T-cell (primary cell): ENCODE measurements at regions not wholly inside any gene's neighbourhood (a gene's known extent, or its start where the extent isn't known, plus 50 kb on each side); places are given as distances from the start of the nearest gene placed in this dataset.
"Not testable (repeated sequence)": the region's sequence is repeated elsewhere in the genome, so short reads cannot be mapped to it uniquely, and the experiment has no call there.

Experiments used
- ATAC-seq, 4 experiments: fragments of 200-7000 bp in 3 of 4; fragments of 150-1000 bp in 1 of 4; cut with Tn5 transposase; replicated peaks in 1 of 4; 1 replicate in 3 of 4; 2 replicates in 1 of 4; pipeline ENCODE4 v1.10.0; 2021; ENCODE audit warnings: moderate library complexity in 3 of 4, mild to moderate bottlenecking in 2 of 4, moderate number of reproducible peaks in 1 of 4
- CTCF ChIA-PET, 2 donors: fragments of 300-600 bp; sonication (Branson Sonifier 250); formaldehyde crosslinking; loops; one replicate each; lab custom pipeline; 2022; ENCODE audit warnings: antibody characterized with exemption in 2 of 2; lab: Charles Lee
- POLR2A ChIA-PET, 2 donors: fragments of 300-600 bp; sonication (Branson Sonifier 250); formaldehyde crosslinking; loops; one replicate each; lab custom pipeline; 2022; ENCODE audit warnings: antibody characterized with exemption in 2 of 2; lab: Charles Lee
- DNase-seq, 35 experiments: peaks; one replicate each; pipeline versions ENCODE4 v3.0.0 to v3.0.0-alpha.2; 2013 to 2023
- H3K27ac ChIP-seq: one replicate; pipeline ENCODE4 v1.5.1; 2013; ENCODE audit warnings: low read length
- H3K27me3 ChIP-seq, 2 experiments: replicated peaks in 1 of 2; 1 replicate in 1 of 2; 2 replicates in 1 of 2; pipeline versions ENCODE4 v1.6.1 to v1.7.0; 2013; ENCODE audit warnings: low read length in 1 of 2, mixed read lengths in 1 of 2; ENCODE audit not compliant: control insufficient read depth in 2 of 2, insufficient read depth in 2 of 2; ENCODE audit errors: extremely low read depth in 1 of 2
- H3K36me3 ChIP-seq, 2 donors: 1 replicate in 1 of 2; 2 replicates in 1 of 2; pipeline versions ENCODE4 v1.6.1 to v1.7.0; 2013; ENCODE audit warnings: low read length in 1 of 2; ENCODE audit not compliant: control insufficient read depth in 2 of 2, insufficient read depth in 1 of 2; ENCODE audit errors: extremely low read depth in 1 of 2
- H3K4me1 ChIP-seq, 2 experiments: 1 replicate in 1 of 2; 2 replicates in 1 of 2; pipeline versions ENCODE4 v1.6.1 to v1.7.0; 2013; ENCODE audit warnings: low read length in 2 of 2, mixed read lengths in 1 of 2; ENCODE audit not compliant: insufficient read depth in 2 of 2, control insufficient read depth in 1 of 2; ENCODE audit errors: extremely low read depth in 1 of 2
- H3K4me3 ChIP-seq, 2 donors: 1 replicate in 1 of 2; 2 replicates in 1 of 2; pipeline versions ENCODE4 v1.5.1 to v1.7.0; 2013; ENCODE audit warnings: mild to moderate bottlenecking in 2 of 2, low read length in 1 of 2, moderate library complexity in 1 of 2; ENCODE audit not compliant: control insufficient read depth in 1 of 2; ENCODE audit errors: extremely low read depth in 1 of 2
- H3K9me3 ChIP-seq: 2 replicates; pipeline ENCODE4 v1.7.0; 2013
- H3K27ac Mint-ChIP-seq, 2 donors: one replicate each; pipeline ENCODE4 v1.8.0; 2020 to 2021; ENCODE audit warnings: mild to moderate bottlenecking in 2 of 2, mixed read lengths in 2 of 2
- H3K27me3 Mint-ChIP-seq, 2 donors: one replicate each; pipeline ENCODE4 v1.8.0; 2021 to 2022; ENCODE audit warnings: mixed read lengths in 2 of 2
- H3K36me3 Mint-ChIP-seq: one replicate; pipeline ENCODE4 v1.8.0; 2021; ENCODE audit warnings: mixed read lengths
- H3K4me1 Mint-ChIP-seq, 3 donors: one replicate each; pipeline ENCODE4 v1.8.0; 2020 to 2022; ENCODE audit warnings: mixed read lengths in 3 of 3, mild to moderate bottlenecking in 1 of 3
- H3K4me3 Mint-ChIP-seq, 3 donors: one replicate each; pipeline ENCODE4 v1.8.0; 2020 to 2022; ENCODE audit warnings: mild to moderate bottlenecking in 3 of 3, mixed read lengths in 3 of 3, moderate library complexity in 3 of 3
- H3K9me3 Mint-ChIP-seq, 3 donors: one replicate each; pipeline ENCODE4 v1.8.0; 2020 to 2022; ENCODE audit warnings: mixed read lengths in 3 of 3
- WGBS: methylation state at CpG from one replicate; pipeline ENCODE4 v1.1.5; 2013; ENCODE audit warnings: missing lambda C conversion rate; ENCODE audit not compliant: insufficient coverage; 5-methylcytosine and 5-hydroxymethylcytosine counted together

DNA sequence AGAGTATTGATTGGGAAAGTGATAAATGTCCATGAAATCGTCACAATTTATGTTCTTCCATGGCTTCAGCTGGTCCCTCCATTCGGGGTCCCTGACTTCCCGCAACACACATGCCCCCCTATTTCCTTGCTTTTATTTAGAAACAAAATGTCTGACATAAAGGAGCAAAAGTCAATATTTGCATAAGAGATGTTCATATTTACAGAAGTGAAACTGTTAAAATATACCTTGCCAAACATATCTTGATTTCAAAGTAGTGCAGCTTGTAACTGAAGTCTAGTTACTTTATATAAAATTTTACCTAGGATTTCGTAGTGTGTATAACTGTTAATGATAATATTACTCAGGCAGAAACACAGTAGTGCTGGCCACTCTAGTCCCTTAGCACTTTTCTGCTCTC lies 548.9 kb upstream of the ADGRB3 start:
- Histone ChIP-seq H3K36me3 (no peaks in the 10 kb centered on the region), H3K4me3 (no peak overlapping the region), H3K27me3 (no peaks in the 10 kb centered on the region), H3K4me1 (no peaks in the 10 kb centered on the region), H3K9me3 (peaks cover 2% of the 10 kb centered on the region), H3K27ac (no peak overlapping the region)
- no peaks in the 10 kb centered on the region for H3K27me3 Mint-ChIP-seq
- no peak overlapping the region for H3K4me3 Mint-ChIP-seq
- H3K36me3 Mint-ChIP-seq: no peaks in the 10 kb centered on the region
- no peak for ATAC-seq
- ChIA-PET POLR2A (no interaction called here), CTCF (no interaction called here)
- WGBS: no CpG with 5 or more reads among the region's 4 CpGs
- peaks cover 0 to 1% (median 0%) of the 10 kb centered on the region in 3 donors for H3K4me1 Mint-ChIP-seq
- peaks cover 5 to 11% (median 11%) of the 10 kb centered on the region in 3 donors for H3K9me3 Mint-ChIP-seq
- no peak for DNase-seq
- H3K27ac Mint-ChIP-seq: no peak overlapping the region

DNA sequence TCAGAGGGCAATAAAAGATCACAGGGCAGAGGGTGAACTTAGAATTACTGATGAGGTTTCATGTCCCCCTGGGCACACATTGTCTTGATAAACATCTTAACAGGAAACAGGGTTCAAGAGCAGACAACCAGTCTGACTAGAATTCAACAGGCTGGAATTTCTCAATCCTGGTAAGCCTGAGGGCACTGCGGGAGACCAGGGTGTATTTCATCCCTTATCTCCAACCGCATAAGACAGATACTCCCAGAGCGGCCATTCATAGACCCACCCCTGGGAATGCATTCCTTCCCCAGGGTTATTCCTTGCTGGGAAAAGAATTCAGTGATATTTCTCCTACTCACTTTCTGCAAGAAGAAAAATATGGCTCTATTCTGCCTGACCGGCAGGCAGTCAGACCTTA lies 549.5 kb upstream of the ADGRB3 start:
- H3K9me3 ChIP-seq, H3K4me1 Mint-ChIP-seq, DNase-seq, H3K4me3 Mint-ChIP-seq, H3K27ac ChIP-seq, POLR2A ChIA-PET, H3K4me1 ChIP-seq, H3K27me3 ChIP-seq, H3K36me3 Mint-ChIP-seq, CTCF ChIA-PET, H3K36me3 ChIP-seq, H3K27me3 Mint-ChIP-seq, H3K27ac Mint-ChIP-seq, ATAC-seq, H3K4me3 ChIP-seq: not testable (repeated sequence)
- peaks cover 5 to 11% (median 11%) of the 10 kb centered on the region in 3 donors for H3K9me3 Mint-ChIP-seq
- 93% methylated on average over 4 of the region's 4 CpGs for WGBS

DNA sequence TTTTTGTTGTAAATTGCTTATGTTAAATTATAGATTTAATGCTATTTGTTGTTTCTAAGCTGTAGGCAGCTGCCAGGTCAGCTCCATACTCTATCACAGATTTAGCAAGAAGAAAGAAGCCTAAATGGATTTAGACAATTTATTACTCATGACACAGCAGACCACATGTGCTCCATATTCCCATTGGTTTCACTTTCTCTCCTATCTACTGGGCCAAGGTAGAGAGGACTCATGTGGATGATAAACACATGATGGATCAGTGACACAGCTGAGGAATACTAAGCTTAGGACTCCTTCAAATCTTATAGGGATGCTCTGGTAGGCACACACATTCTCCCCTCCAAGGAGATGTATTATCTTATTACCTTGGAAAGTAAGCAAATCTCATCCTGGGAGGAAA lies 553.0 kb upstream of the ADGRB3 start:
- no peak overlapping the region for H3K27ac ChIP-seq
- ChIA-PET CTCF (no interaction called here), POLR2A (no interaction called here)
- no peaks in the 10 kb centered on the region for H3K4me1 ChIP-seq
- no peak overlapping the region for H3K4me3 ChIP-seq
- peaks cover 2% of the 10 kb centered on the region for H3K9me3 ChIP-seq
- no peak for DNase-seq
- H3K36me3 ChIP-seq: no peaks in the 10 kb centered on the region
- peaks cover 0 to 23% (median 7%) of the 10 kb centered on the region in 3 donors for H3K9me3 Mint-ChIP-seq
- H3K36me3 Mint-ChIP-seq: no peaks in the 10 kb centered on the region
- ATAC-seq: no peak
- H3K4me1 Mint-ChIP-seq: no peaks in the 10 kb centered on the region
- no peak overlapping the region for H3K4me3 Mint-ChIP-seq
- no peaks in the 10 kb centered on the region for H3K27me3 ChIP-seq
- H3K27ac Mint-ChIP-seq: no peak overlapping the region
- no peaks in the 10 kb centered on the region for H3K27me3 Mint-ChIP-seq

DNA sequence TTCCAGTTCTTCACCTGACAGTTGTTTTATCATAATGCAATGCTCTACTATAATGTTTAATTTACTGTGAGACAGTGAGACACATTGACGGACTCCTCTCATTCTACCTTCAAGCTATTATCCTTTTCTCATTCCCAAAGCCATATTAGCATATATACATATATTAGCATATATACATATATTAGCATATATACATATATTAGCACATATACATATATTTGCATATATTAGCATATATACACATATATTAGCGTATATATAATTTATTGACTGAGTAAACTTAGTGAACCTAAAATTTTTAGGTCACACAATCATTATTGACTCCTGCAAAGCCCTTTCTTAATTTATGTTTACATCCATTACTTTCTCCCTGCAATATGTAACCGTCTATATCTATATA lies 555.0 kb upstream of the ADGRB3 start:
- POLR2A ChIA-PET: no interaction called here
- no peak overlapping the region for H3K4me3 Mint-ChIP-seq
- WGBS: no CpG with 5 or more reads among the region's 3 CpGs

DNA sequence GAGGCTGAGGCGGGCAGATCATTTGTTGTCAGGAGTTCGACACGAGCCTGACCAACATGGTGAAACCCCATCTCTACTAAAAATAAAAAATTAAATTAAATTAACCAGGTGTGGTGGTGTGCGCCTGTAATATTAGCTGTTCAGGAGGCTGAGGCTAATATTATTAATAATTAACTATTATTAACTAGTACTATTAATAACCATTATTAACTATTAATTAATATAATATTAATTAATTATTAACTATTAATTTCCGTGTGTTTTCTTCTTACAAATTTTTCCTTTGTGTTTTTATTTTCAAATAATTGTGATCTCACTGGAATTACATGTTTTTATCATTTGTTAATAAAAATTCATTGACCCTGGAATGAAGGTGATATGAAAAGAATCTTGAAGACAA lies 557.4 kb upstream of the ADGRB3 start:
- Mint-ChIP-seq H3K27ac (no peak overlapping the region), H3K4me3 (no peak overlapping the region), H3K9me3 (peaks cover 11 to 20% (median 13%) of the 10 kb centered on the region in 3 donors), H3K36me3 (no peaks in the 10 kb centered on the region), H3K27me3 (no peaks in the 10 kb centered on the region), H3K4me1 (no peaks in the 10 kb centered on the region)
- ChIA-PET CTCF (no interaction called here), POLR2A (interaction anchor here in 1 of 2 donors (0.6 kb wide), 1 partner anchor 50 kb away, joined by 3 read pairs; no protein-coding TSS in a partner anchor)
- Histone ChIP-seq H3K4me1 (no peaks in the 10 kb centered on the region), H3K27ac (no peak overlapping the region), H3K9me3 (no peaks in the 10 kb centered on the region), H3K27me3 (no peaks in the 10 kb centered on the region), H3K4me3 (no peak overlapping the region), H3K36me3 (no peaks in the 10 kb centered on the region)
- no peak for ATAC-seq
- DNase-seq: no peak
- no CpG with 5 or more reads among the region's 5 CpGs for WGBS

More for the DNA sequence above, 555.0 kb upstream of the ADGRB3 start:
- Histone ChIP-seq H3K27ac (no peak overlapping the region), H3K9me3 (peaks cover 2% of the 10 kb centered on the region), H3K36me3 (no peaks in the 10 kb centered on the region), H3K4me3 (no peak overlapping the region), H3K27me3 (no peaks in the 10 kb centered on the region), H3K4me1 (no peaks in the 10 kb centered on the region)
- H3K4me1 Mint-ChIP-seq: no peaks in the 10 kb centered on the region
- no peak for DNase-seq
- H3K36me3 Mint-ChIP-seq: no peaks in the 10 kb centered on the region
- no peak overlapping the region for H3K27ac Mint-ChIP-seq
- ATAC-seq: no peak
- H3K9me3 Mint-ChIP-seq: peaks cover 5 to 23% (median 11%) of the 10 kb centered on the region in 3 donors
- H3K27me3 Mint-ChIP-seq: no peaks in the 10 kb centered on the region
- CTCF ChIA-PET: no interaction called here

DNA sequence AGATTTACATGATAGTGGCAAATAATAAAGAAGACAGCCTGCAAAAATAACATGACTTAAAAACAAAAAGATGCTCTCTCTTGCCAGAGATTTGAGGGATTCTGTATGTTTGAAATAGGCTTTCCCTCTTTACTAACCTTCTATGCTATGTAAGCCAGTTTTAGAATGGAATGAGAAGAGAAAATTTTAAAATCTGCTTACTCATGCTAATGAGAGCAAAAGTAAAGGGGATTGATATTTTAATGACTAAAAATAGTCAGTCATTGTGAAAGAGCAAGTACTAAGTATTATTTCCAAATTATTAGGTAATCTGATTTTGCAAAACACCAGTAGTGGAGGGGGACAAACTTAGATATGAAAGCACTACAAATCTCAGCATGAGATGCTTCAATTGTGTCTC lies 563.3 kb upstream of the ADGRB3 start:
- no peak overlapping the region for H3K27ac ChIP-seq
- no peak overlapping the region for H3K4me3 Mint-ChIP-seq

More for the DNA sequence above, 563.3 kb upstream of the ADGRB3 start:
- no peak for DNase-seq
- Mint-ChIP-seq H3K27me3 (no peaks in the 10 kb centered on the region), H3K36me3 (no peaks in the 10 kb centered on the region), H3K4me1 (no peaks in the 10 kb centered on the region), H3K9me3 (peaks cover 8 to 19% (median 14%) of the 10 kb centered on the region in 3 donors), H3K27ac (no peak overlapping the region)
- H3K27me3 ChIP-seq: no peaks in the 10 kb centered on the region
- no peaks in the 10 kb centered on the region for H3K36me3 ChIP-seq
- ATAC-seq: no peak
- no peaks in the 10 kb centered on the region for H3K9me3 ChIP-seq
- no peaks in the 10 kb centered on the region for H3K4me1 ChIP-seq
- H3K4me3 ChIP-seq: no peak overlapping the region
- ChIA-PET POLR2A (no interaction called here), CTCF (no interaction called here)
